Common myeloid progenitor, CD34-positive (primary cell): ENCODE measurements at regions not wholly inside any gene's neighbourhood (a gene's known extent, or its start where the extent isn't known, plus 50 kb on each side); places are given as distances from the start of the nearest gene placed in this dataset.

Experiments
- CTCF ChIA-PET: fragments of 350-600 bp; sonication (Branson Sonifier 250); formaldehyde crosslinking; loops from one replicate; lab custom pipeline; 2021; ENCODE audit warnings: antibody characterized with exemption; lab: Charles Lee
- POLR2A ChIA-PET: fragments of 350-600 bp; sonication (Branson Sonifier 250); formaldehyde crosslinking; loops from one replicate; lab custom pipeline; 2021; ENCODE audit warnings: antibody characterized with exemption; lab: Charles Lee
- DNase-seq, 3 donors: peaks; one replicate each; pipeline versions ENCODE4 v3.0.0 to v3.0.0-alpha.2; 2013
- H3K27ac ChIP-seq, 2 experiments: 1 replicate in 1 of 2; 2 replicates in 1 of 2; pipeline ENCODE4 v1.7.0; 2013; ENCODE audit warnings: inconsistent platforms in 2 of 2, low read length in 2 of 2, mild to moderate bottlenecking in 2 of 2, low read depth in 1 of 2, moderate library complexity in 1 of 2; ENCODE audit not compliant: severe bottlenecking in 2 of 2, insufficient read depth in 1 of 2, poor library complexity in 1 of 2
- H3K27me3 ChIP-seq, 5 experiments: replicated peaks in 2 of 5; 1 replicate in 3 of 5; 2 replicates in 2 of 5; pipeline versions ENCODE4 v1.6.1 to v1.7.0; 2013; ENCODE audit warnings: low read length in 4 of 5, mild to moderate bottlenecking in 2 of 5, moderate library complexity in 2 of 5, inconsistent platforms in 1 of 5; ENCODE audit not compliant: insufficient read depth in 5 of 5, control insufficient read depth in 4 of 5
- H3K36me3 ChIP-seq, 4 experiments: 1 replicate in 2 of 4; 2 replicates in 2 of 4; pipeline versions ENCODE4 v1.6.1 to v1.7.0; 2013; ENCODE audit warnings: low read length in 3 of 4, control low read depth in 1 of 4, mild to moderate bottlenecking in 1 of 4; ENCODE audit not compliant: control insufficient read depth in 4 of 4, insufficient read depth in 4 of 4
- H3K4me1 ChIP-seq, 4 experiments: 1 replicate in 3 of 4; 2 replicates in 1 of 4; pipeline versions ENCODE4 v1.6.1 to v1.7.1; 2013; ENCODE audit warnings: low read length in 3 of 4, mild to moderate bottlenecking in 3 of 4, control low read depth in 1 of 4, inconsistent platforms in 1 of 4, moderate library complexity in 1 of 4; ENCODE audit not compliant: control insufficient read depth in 4 of 4, insufficient read depth in 4 of 4; ENCODE audit errors: control extremely low read depth in 1 of 4
- H3K4me3 ChIP-seq, 7 experiments: 1 replicate in 4 of 7; 2 replicates in 3 of 7; pipeline versions ENCODE4 v1.5.1 to v1.7.0; 2013; ENCODE audit warnings: mild to moderate bottlenecking in 7 of 7, low read length in 6 of 7, moderate library complexity in 6 of 7, inconsistent platforms in 2 of 7, low read depth in 2 of 7, control low read depth in 1 of 7; ENCODE audit not compliant: insufficient read depth in 4 of 7, control insufficient read depth in 1 of 7; ENCODE audit errors: extremely low read depth in 1 of 7
- H3K9me3 ChIP-seq, 5 experiments: 1 replicate in 4 of 5; 2 replicates in 1 of 5; pipeline versions ENCODE4 v1.6.1 to v1.7.1; 2013; ENCODE audit warnings: low read length in 4 of 5, mild to moderate bottlenecking in 2 of 5, inconsistent platforms in 1 of 5, low read depth in 1 of 5, moderate library complexity in 1 of 5; ENCODE audit not compliant: control insufficient read depth in 4 of 5, insufficient read depth in 2 of 5; ENCODE audit errors: control extremely low read depth in 1 of 5
- WGBS: methylation state at CpG from one replicate; pipeline ENCODE4 v1.1.5; 2013; ENCODE audit not compliant: insufficient coverage; 5-methylcytosine and 5-hydroxymethylcytosine counted together

GRCh38 chr2:118689456-118689855 lies 158.0 kb downstream of the EN1 start:
- H3K4me1 ChIP-seq, result no peaks in the 10 kb centered on the region
- H3K9me3 ChIP-seq, result no peaks in the 10 kb centered on the region
- H3K4me3 ChIP-seq, result no peak overlapping the region
- ChIA-PET CTCF (no interaction called here), POLR2A (interaction anchor here (0.7 kb wide), 1 partner anchor 69 kb away, joined by 4 read pairs; no protein-coding TSS in a partner anchor)
- no peak for DNase-seq
- 93% methylated on average over 2 of the region's 4 CpGs for WGBS
- H3K27me3 ChIP-seq, result no peaks in the 10 kb centered on the region
- no peak overlapping the region for H3K27ac ChIP-seq
- no peaks in the 10 kb centered on the region for H3K36me3 ChIP-seq

- ChIA-PET CTCF (no interaction called here), POLR2A (no interaction called here)
- 88% methylated on average over 1 of the region's 6 CpGs for WGBS
These were observed 158.4 kb downstream of the EN1 start for GRCh38 chr2:118689033-118689432.

GRCh38 chr2:118687698-118688097 lies 159.8 kb downstream of the EN1 start:
- H3K4me1 ChIP-seq, result no peaks in the 10 kb centered on the region
- ChIA-PET CTCF (no interaction called here), POLR2A (no interaction called here)
- WGBS, result 91% methylated on average over 2 of the region's 2 CpGs
- DNase-seq, result no peak
- no peaks in the 10 kb centered on the region for H3K36me3 ChIP-seq
- no peak overlapping the region for H3K27ac ChIP-seq
- H3K4me3 ChIP-seq, result no peak overlapping the region
- H3K27me3 ChIP-seq, result no peaks in the 10 kb centered on the region
- H3K9me3 ChIP-seq, result no peaks in the 10 kb centered on the region

More at GRCh38 chr2:118689033-118689432, 158.4 kb downstream of the EN1 start:
- no peaks in the 10 kb centered on the region for H3K27me3 ChIP-seq
- no peaks in the 10 kb centered on the region for H3K36me3 ChIP-seq
- no peaks in the 10 kb centered on the region for H3K9me3 ChIP-seq
- DNase-seq, result no peak
- no peak overlapping the region for H3K27ac ChIP-seq
- no peak overlapping the region for H3K4me3 ChIP-seq
- H3K4me1 ChIP-seq, result no peaks in the 10 kb centered on the region

- 89% methylated on average over 3 of the region's 3 CpGs for WGBS
These were observed 160.3 kb downstream of the EN1 start for GRCh38 chr2:118687192-118687591.

GRCh38 chr2:118686346-118686745 lies 161.1 kb downstream of the EN1 start:
- ChIA-PET POLR2A (no interaction called here), CTCF (no interaction called here)
- no peak overlapping the region for H3K27ac ChIP-seq
- WGBS, result 100% methylated on average over 1 of the region's 1 CpG
- H3K4me3 ChIP-seq, result no peak overlapping the region
- no peaks in the 10 kb centered on the region for H3K4me1 ChIP-seq
- H3K36me3 ChIP-seq, result no peaks in the 10 kb centered on the region
- no peaks in the 10 kb centered on the region for H3K9me3 ChIP-seq
- no peaks in the 10 kb centered on the region for H3K27me3 ChIP-seq
- DNase-seq, result no peak

More at GRCh38 chr2:118687192-118687591, 160.3 kb downstream of the EN1 start:
- H3K9me3 ChIP-seq, result no peaks in the 10 kb centered on the region
- no peaks in the 10 kb centered on the region for H3K27me3 ChIP-seq
- ChIA-PET CTCF (no interaction called here), POLR2A (no interaction called here)
- H3K4me1 ChIP-seq, result no peaks in the 10 kb centered on the region
- no peak overlapping the region for H3K4me3 ChIP-seq
- DNase-seq, result no peak
- no peaks in the 10 kb centered on the region for H3K36me3 ChIP-seq
- no peak overlapping the region for H3K27ac ChIP-seq

- Histone ChIP-seq H3K4me1 (no peaks in the 10 kb centered on the region), H3K4me3 (no peak overlapping the region), H3K9me3 (no peaks in the 10 kb centered on the region), H3K27me3 (peaks cover 0 to 3% (median 0%) of the 10 kb centered on the region in 5 experiments), H3K36me3 (no peaks in the 10 kb centered on the region), H3K27ac (no peak overlapping the region)
- no peak for DNase-seq
- POLR2A ChIA-PET, result no interaction called here
- CTCF ChIA-PET, result no interaction called here
- 95% methylated on average over 3 of the region's 5 CpGs for WGBS
These were observed 164.0 kb downstream of the EN1 start for GRCh38 chr2:118683460-118683859.

- no peak for DNase-seq
- ChIA-PET POLR2A (no interaction called here), CTCF (no interaction called here)
- 0% methylated on average over 1 of the region's 2 CpGs for WGBS
- Histone ChIP-seq H3K9me3 (no peaks in the 10 kb centered on the region), H3K4me3 (no peak overlapping the region), H3K36me3 (no peaks in the 10 kb centered on the region), H3K27me3 (peaks cover 0 to 3% (median 0%) of the 10 kb centered on the region in 5 experiments), H3K27ac (no peak overlapping the region), H3K4me1 (no peaks in the 10 kb centered on the region)
These were observed 168.5 kb downstream of the EN1 start for GRCh38 chr2:118678985-118679384.
